ENCODE measurements at regions not wholly inside any gene's neighbourhood (a gene's known extent, or its start where the extent isn't known, plus 50 kb on each side); places are given as distances from the start of the nearest gene placed in this dataset.

DNA sequence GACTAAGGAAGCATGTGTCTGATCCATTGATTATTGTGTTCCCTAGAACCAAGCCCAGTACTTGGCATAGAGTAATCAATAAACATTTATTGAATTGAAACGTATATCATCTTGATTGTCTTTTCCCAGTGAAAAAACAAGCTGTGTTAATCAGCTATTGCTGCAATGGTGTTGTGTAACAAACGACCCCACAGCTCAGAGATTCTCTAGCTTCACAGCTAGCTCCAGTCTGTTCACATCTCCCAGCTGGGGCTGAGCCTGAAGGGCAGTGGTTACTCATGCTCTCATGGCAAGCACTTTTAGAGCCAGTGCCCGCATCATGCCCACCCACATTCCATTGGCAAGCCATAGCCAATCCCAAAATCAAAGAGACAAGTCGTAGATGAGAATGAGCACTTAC is 237.4 kb upstream of the RAB4A start:
- TF ChIP-seq, protein P1, sequence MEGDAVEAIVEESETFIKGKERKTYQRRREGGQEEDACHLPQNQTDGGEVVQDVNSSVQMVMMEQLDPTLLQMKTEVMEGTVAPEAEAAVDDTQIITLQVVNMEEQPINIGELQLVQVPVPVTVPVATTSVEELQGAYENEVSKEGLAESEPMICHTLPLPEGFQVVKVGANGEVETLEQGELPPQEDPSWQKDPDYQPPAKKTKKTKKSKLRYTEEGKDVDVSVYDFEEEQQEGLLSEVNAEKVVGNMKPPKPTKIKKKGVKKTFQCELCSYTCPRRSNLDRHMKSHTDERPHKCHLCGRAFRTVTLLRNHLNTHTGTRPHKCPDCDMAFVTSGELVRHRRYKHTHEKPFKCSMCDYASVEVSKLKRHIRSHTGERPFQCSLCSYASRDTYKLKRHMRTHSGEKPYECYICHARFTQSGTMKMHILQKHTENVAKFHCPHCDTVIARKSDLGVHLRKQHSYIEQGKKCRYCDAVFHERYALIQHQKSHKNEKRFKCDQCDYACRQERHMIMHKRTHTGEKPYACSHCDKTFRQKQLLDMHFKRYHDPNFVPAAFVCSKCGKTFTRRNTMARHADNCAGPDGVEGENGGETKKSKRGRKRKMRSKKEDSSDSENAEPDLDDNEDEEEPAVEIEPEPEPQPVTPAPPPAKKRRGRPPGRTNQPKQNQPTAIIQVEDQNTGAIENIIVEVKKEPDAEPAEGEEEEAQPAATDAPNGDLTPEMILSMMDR (IDR thresholded peaks at IDR 0.05): no peak
- no peak for TF ChIP-seq POLR2A (IDR thresholded peaks at IDR 0.05)
